22Rv1 (cell line): ENCODE measurements at regions not wholly inside any gene's neighbourhood (a gene's known extent, or its start where the extent isn't known, plus 50 kb on each side); places are given as distances from the start of the nearest gene placed in this dataset.

ENCODE experiments used
- CTCF ChIP-seq: fragments of 450-650 bp; IDR thresholded peaks from 2 replicates; pipeline ENCODE4 v1.5.1; 2017; ENCODE audit warnings: mild to moderate bottlenecking
- ZFX ChIP-seq: fragments of 450-650 bp; IDR thresholded peaks from 2 replicates; pipeline ENCODE4 v1.6.1; 2017; ENCODE audit warnings: antibody characterized with exemption, borderline replicate concordance

- no peak for TF ChIP-seq CTCF
- TF ChIP-seq ZFX: no peak
Measured at GRCh38 chr17:83199500-83200201, 120.2 kb downstream of the METRNL start.
